PC-3 (cell line): ENCODE measurements at regions not wholly inside any gene's neighbourhood (a gene's known extent, or its start where the extent isn't known, plus 50 kb on each side); places are given as distances from the start of the nearest gene placed in this dataset.

Source experiments
- ATAC-seq: fragments of 200-7000 bp; cut with Tn5 transposase; 2 replicates; pipeline ENCODE4 v1.9.1; 2020; ENCODE audit warnings: mild to moderate bottlenecking, moderate library complexity
- BruUV-seq: library from RNA; stranded (reverse); fragments of 400-500 nt; replicated peaks from 2 replicates; lab custom pipeline; 2021; lab: Mats Ljungman, UMichigan
- CTCF ChIA-PET: fragments of 300-600 bp; sonication (Branson Sonifier 250); formaldehyde crosslinking; loops from one replicate; lab custom pipeline; 2022; ENCODE audit warnings: antibody characterized with exemption; lab: Charles Lee
- POLR2A ChIA-PET: fragments of 300-600 bp; sonication (Branson Sonifier 250); formaldehyde crosslinking; loops from one replicate; lab custom pipeline; 2022; ENCODE audit warnings: antibody characterized with exemption; ENCODE audit not compliant: unreplicated experiment; lab: Charles Lee
- DNase-seq: peaks from one replicate; pipeline ENCODE4 v3.0.0-alpha.2; 2015
- H2AFZ ChIP-seq: fragments of 300-600 bp; sonication (generic); 2 replicates; pipeline ENCODE4 v1.6.0; 2016; ENCODE audit warnings: antibody characterized with exemption, low read length
- H3F3A ChIP-seq: fragments of 300-600 bp; sonication (generic); one replicate; pipeline ENCODE4 v1.6.0; 2017; ENCODE audit warnings: antibody characterized with exemption, low read length, control low read depth, mild to moderate bottlenecking; ENCODE audit not compliant: unreplicated experiment
- H3K27ac ChIP-seq: fragments of 300-600 bp; sonication (generic); 2 replicates; pipeline ENCODE4 v1.5.1; 2016; ENCODE audit warnings: mild to moderate bottlenecking, low read length
- H3K27me3 ChIP-seq: fragments of 300-600 bp; sonication (generic); 2 replicates; pipeline ENCODE4 v1.6.1; 2016; ENCODE audit warnings: low read length, mixed read lengths
- H3K36me3 ChIP-seq: fragments of 300-600 bp; sonication (generic); 2 replicates; pipeline ENCODE4 v1.6.1; 2016; ENCODE audit warnings: low read depth, mixed run types, low read length, mixed read lengths
- H3K4me1 ChIP-seq: fragments of 300-600 bp; sonication (generic); 2 replicates; pipeline ENCODE4 v1.5.1; 2016; ENCODE audit warnings: low read length; ENCODE audit not compliant: insufficient read depth
- H3K4me2 ChIP-seq: fragments of 300-600 bp; sonication (generic); 2 replicates; pipeline ENCODE4 v1.6.0; 2016; ENCODE audit warnings: low read length
- H3K4me3 ChIP-seq: fragments of 300-600 bp; sonication (generic); 2 replicates; pipeline ENCODE4 v1.5.1; 2016; ENCODE audit warnings: mild to moderate bottlenecking, low read length, mixed read lengths
- H3K79me2 ChIP-seq: fragments of 300-600 bp; sonication (generic); 2 replicates; pipeline ENCODE4 v1.6.1; 2017; ENCODE audit warnings: low read length, mixed read lengths
- H3K9ac ChIP-seq: fragments of 300-600 bp; sonication (generic); 2 replicates; pipeline ENCODE4 v1.6.0; 2016; ENCODE audit warnings: mild to moderate bottlenecking, low read length
- H3K9me2 ChIP-seq: fragments of 300-600 bp; sonication (generic); replicated peaks from 2 replicates; pipeline ENCODE4 v1.6.1; 2016; ENCODE audit warnings: mixed run types, low read length, mixed read lengths
- H3K9me3 ChIP-seq: fragments of 300-600 bp; sonication (generic); 2 replicates; pipeline ENCODE4 v1.6.1; 2016; ENCODE audit warnings: low read length, mixed read lengths
- H4K20me1 ChIP-seq: fragments of 300-600 bp; sonication (generic); 2 replicates; pipeline ENCODE4 v1.6.1; 2016; ENCODE audit warnings: low read length, mixed read lengths
- CTCF ChIP-seq: fragments of 300-600 bp; sonication (generic); conservative IDR thresholded peaks from 2 replicates; pipeline ENCODE4 v1.5.1; 2017; ENCODE audit warnings: antibody characterized with exemption, low read depth, mild to moderate bottlenecking, low read length
- EZH2 ChIP-seq: fragments of 300-600 bp; sonication (generic); IDR thresholded peaks from one replicate; pipeline ENCODE4 v1.6.1; 2017; ENCODE audit warnings: antibody characterized with exemption, mild to moderate bottlenecking, low read length; ENCODE audit not compliant: unreplicated experiment
- EZH2phosphoT487 ChIP-seq: fragments of 300-600 bp; sonication (generic); IDR thresholded peaks from 2 replicates; pipeline ENCODE4 v1.6.1; 2018; ENCODE audit warnings: mild to moderate bottlenecking, antibody characterized with exemption, low read length, borderline replicate concordance
- intact Hi-C: fragments of 100-400 bp; cut with micrococcal nuclease; formaldehyde crosslinking; loops from 2 replicates; pipeline ENCODE4 v1.9.0; 2023

- H3K27me3 ChIP-seq = no peaks in the 10 kb centered on the region
- H3K9me2 ChIP-seq = no peaks in the 10 kb centered on the region
- TF ChIP-seq EZH2phosphoT487 (no peak), EZH2 (no peak), CTCF (no peak)
- H3K4me1 ChIP-seq = no peaks in the 10 kb centered on the region
- H4K20me1 ChIP-seq = no peaks in the 10 kb centered on the region
- H3K27ac ChIP-seq = no peak overlapping the region
- BruUV-seq = no TSS peak
- no peaks in the 10 kb centered on the region for H3K36me3 ChIP-seq
- POLR2A ChIA-PET = no interaction called here
- no peaks in the 10 kb centered on the region for H3F3A ChIP-seq
- DNase-seq (no peak), ATAC-seq (no peak)
- H2AFZ ChIP-seq = no peak overlapping the region
- intact Hi-C loops = no loop called here
- H3K9me3 ChIP-seq = peaks cover 28% of the 10 kb centered on the region; the same call in 1 of the 2 replicates
- CTCF ChIA-PET = no interaction called here
- H3K9ac ChIP-seq = no peak overlapping the region
- no peak overlapping the region for H3K4me2 ChIP-seq
- no peak overlapping the region for H3K4me3 ChIP-seq
- no peaks in the 10 kb centered on the region for H3K79me2 ChIP-seq
These were observed 489.4 kb upstream of the CADM1 start for GRCh38 chr11:115993590-115993989.

- no peak overlapping the region for H3K4me3 ChIP-seq
- POLR2A ChIA-PET = no interaction called here
- H3K27me3 ChIP-seq = no peaks in the 10 kb centered on the region
- no peaks in the 10 kb centered on the region for H3K9me2 ChIP-seq
- H3K9ac ChIP-seq = no peak overlapping the region
- CTCF ChIA-PET = no interaction called here
- H3K79me2 ChIP-seq = no peaks in the 10 kb centered on the region
- peaks cover 22% of the 10 kb centered on the region; the same call in 1 of the 2 replicates for H3K9me3 ChIP-seq
- BruUV-seq = no TSS peak
- no peak for ATAC-seq
- no peak for TF ChIP-seq EZH2phosphoT487
- TF ChIP-seq EZH2 = no peak
- TF ChIP-seq CTCF = peak; percentile 46
- no peaks in the 10 kb centered on the region for H3K4me1 ChIP-seq
- no peak for DNase-seq
- H2AFZ ChIP-seq = no peak overlapping the region
- H3F3A ChIP-seq = no peaks in the 10 kb centered on the region
- no peaks in the 10 kb centered on the region for H3K36me3 ChIP-seq
- no peak overlapping the region for H3K4me2 ChIP-seq
- intact Hi-C loops = no loop called here
- H4K20me1 ChIP-seq = no peaks in the 10 kb centered on the region
- H3K27ac ChIP-seq = no peak overlapping the region
These were observed 485.8 kb upstream of the CADM1 start for GRCh38 chr11:115990004-115990447.

GRCh38 chr11:115985896-115986295 lies 481.7 kb upstream of the CADM1 start:
- Histone ChIP-seq H2AFZ (no peak overlapping the region), H3K27me3 (no peaks in the 10 kb centered on the region), H3K79me2 (no peaks in the 10 kb centered on the region), H3K36me3 (no peaks in the 10 kb centered on the region), H3K27ac (no peak overlapping the region), H3K4me2 (no peak overlapping the region), H3K9me3 (peaks cover 21% of the 10 kb centered on the region; the same call in 1 of the 2 replicates), H3K9me2 (no peaks in the 10 kb centered on the region), H3F3A (no peaks in the 10 kb centered on the region), H4K20me1 (no peaks in the 10 kb centered on the region), H3K4me3 (no peak overlapping the region), H3K4me1 (no peaks in the 10 kb centered on the region), H3K9ac (no peak overlapping the region)
- DNase-seq = no peak
- BruUV-seq = no TSS peak
- POLR2A ChIA-PET = no interaction called here
- CTCF ChIA-PET = no interaction called here
- TF ChIP-seq CTCF (no peak), EZH2phosphoT487 (no peak), EZH2 (no peak)
- ATAC-seq = no peak
- intact Hi-C loops = no loop called here
